OCI-LY7 (cell line): ENCODE measurements at regions not wholly inside any gene's neighbourhood (a gene's known extent, or its start where the extent isn't known, plus 50 kb on each side); places are given as distances from the start of the nearest gene placed in this dataset.

Source experiments
- BruUV-seq: library from RNA; stranded (reverse); fragments of 400-500 nt; replicated peaks from 2 replicates; lab custom pipeline; 2021; lab: Mats Ljungman, UMichigan
- CTCF ChIA-PET: fragments of 300-600 bp; sonication (Branson Sonifier 250); formaldehyde crosslinking; loops from one replicate; lab custom pipeline; 2022; ENCODE audit warnings: antibody characterized with exemption; ENCODE audit not compliant: unreplicated experiment; lab: Charles Lee
- POLR2A ChIA-PET: fragments of 300-600 bp; sonication (Branson Sonifier 250); formaldehyde crosslinking; loops from one replicate; lab custom pipeline; 2022; ENCODE audit warnings: antibody characterized with exemption; lab: Charles Lee
- DNase-seq: peaks from one replicate; pipeline ENCODE4 v3.0.0-alpha.2; 2015; ENCODE audit warnings: low spot score
- H2AFZ ChIP-seq: fragments of 200-600 bp; sonication (generic), shearing (Covaris generic); 2 replicates; pipeline ENCODE4 v1.6.1; 2014; ENCODE audit warnings: mild to moderate bottlenecking, antibody characterized with exemption, low read length, moderate library complexity
- H3K27ac ChIP-seq: fragments of 200-600 bp; sonication (generic); 2 replicates; pipeline ENCODE4 v1.5.1; 2014; ENCODE audit warnings: mixed run types, low read depth, mild to moderate bottlenecking, moderate library complexity, low read length, inconsistent platforms; ENCODE audit not compliant: poor library complexity, severe bottlenecking
- H3K36me3 ChIP-seq: fragments of 200-600 bp; sonication (generic); 2 replicates; pipeline ENCODE4 v1.6.1; 2014; ENCODE audit warnings: mild to moderate bottlenecking, antibody characterized with exemption, low read length, moderate library complexity, mixed read lengths; ENCODE audit not compliant: insufficient read depth
- H3K4me1 ChIP-seq: fragments of 200-600 bp; sonication (generic); 2 replicates; pipeline ENCODE4 v1.5.1; 2014; ENCODE audit warnings: mild to moderate bottlenecking, low read length; ENCODE audit not compliant: insufficient read depth, poor library complexity, severe bottlenecking
- H3K4me2 ChIP-seq: fragments of 200-600 bp; sonication (generic); 2 replicates; pipeline ENCODE4 v1.6.1; 2014; ENCODE audit warnings: mild to moderate bottlenecking, low read length
- H3K4me3 ChIP-seq: fragments of 200-600 bp; sonication (generic); 2 replicates; pipeline ENCODE4 v1.5.1; 2014; ENCODE audit warnings: mild to moderate bottlenecking, low read depth, low read length; ENCODE audit not compliant: poor library complexity, severe bottlenecking
- H3K79me2 ChIP-seq: fragments of 200-600 bp; sonication (generic); 2 replicates; pipeline ENCODE4 v1.6.1; 2016; ENCODE audit warnings: low read depth, mild to moderate bottlenecking, low read length, moderate library complexity, mixed read lengths; ENCODE audit not compliant: insufficient read depth
- H3K9me2 ChIP-seq: fragments of 200-600 bp; sonication (generic); 2 replicates; pipeline ENCODE4 v1.6.1; 2016; ENCODE audit warnings: mild to moderate bottlenecking, low read length, mixed read lengths; ENCODE audit not compliant: insufficient read depth
- H3K9me3 ChIP-seq: fragments of 200-600 bp; sonication (generic); 2 replicates; pipeline ENCODE4 v1.6.1; 2014; ENCODE audit warnings: mild to moderate bottlenecking, mixed run types, low read length, mixed read lengths
- H4K20me1 ChIP-seq: fragments of 200-600 bp; sonication (generic); 2 replicates; pipeline ENCODE4 v1.6.1; 2014; ENCODE audit warnings: mild to moderate bottlenecking, antibody characterized with exemption, low read length, moderate library complexity, mixed read lengths; ENCODE audit not compliant: insufficient read depth
- CTCF ChIP-seq: fragments of 200-600 bp; sonication (generic); conservative IDR thresholded peaks from 2 replicates; pipeline ENCODE4 v1.5.1; 2014; ENCODE audit warnings: mild to moderate bottlenecking, antibody characterized with exemption, low read length, moderate library complexity, mixed read lengths
- EZH2phosphoT487 ChIP-seq: fragments of 200-600 bp; sonication (generic); IDR thresholded peaks from 2 replicates; pipeline ENCODE4 v1.6.1; 2018; ENCODE audit warnings: low read depth, borderline replicate concordance, mild to moderate bottlenecking, mixed run types, antibody characterized with exemption, low read length, moderate library complexity, mixed read lengths
- intact Hi-C: fragments of 100-400 bp; cut with micrococcal nuclease; formaldehyde crosslinking; loops from one replicate; pipeline ENCODE4 v1.10.0; 2022; ENCODE audit not compliant: unreplicated experiment

- no TSS peak for BruUV-seq
- Histone ChIP-seq H3K9me3 (no peaks in the 10 kb centered on the region), H4K20me1 (no peaks in the 10 kb centered on the region), H2AFZ (no peak overlapping the region), H3K79me2 (no peaks in the 10 kb centered on the region), H3K9me2 (no peaks in the 10 kb centered on the region), H3K27ac (no peak overlapping the region), H3K4me3 (no peak overlapping the region), H3K4me1 (no peaks in the 10 kb centered on the region), H3K36me3 (no peaks in the 10 kb centered on the region), H3K4me2 (no peak overlapping the region)
- no peak for DNase-seq
- intact Hi-C loops: no loop called here
- POLR2A ChIA-PET: interaction anchor here (0.7 kb wide), 1 partner anchor 101 kb away, joined by 3 read pairs; no protein-coding TSS in a partner anchor
- no peak for TF ChIP-seq EZH2phosphoT487
- no peak for TF ChIP-seq CTCF
- CTCF ChIA-PET: no interaction called here
These were observed 1176.0 kb upstream of the AUTS2 start for GRCh38 chr7:68422281-68422680.

GRCh38 chr7:68423356-68423755, 1174.9 kb upstream of the AUTS2 start:
- BruUV-seq: no TSS peak
- Histone ChIP-seq H4K20me1 (no peaks in the 10 kb centered on the region), H2AFZ (no peak overlapping the region), H3K79me2 (no peaks in the 10 kb centered on the region), H3K4me1 (no peaks in the 10 kb centered on the region), H3K4me3 (no peak overlapping the region), H3K9me3 (no peaks in the 10 kb centered on the region), H3K4me2 (no peak overlapping the region), H3K36me3 (no peaks in the 10 kb centered on the region), H3K27ac (no peak overlapping the region), H3K9me2 (no peaks in the 10 kb centered on the region)
- CTCF ChIA-PET: no interaction called here
- POLR2A ChIA-PET: interaction anchor here (0.6 kb wide), 1 partner anchor 169 kb away, joined by 3 read pairs; no protein-coding TSS in a partner anchor
- intact Hi-C loops: no loop called here
- no peak for DNase-seq
- no peak for TF ChIP-seq EZH2phosphoT487
- no peak for TF ChIP-seq CTCF

GRCh38 chr7:68424658-68425297, 1173.5 kb upstream of the AUTS2 start:
- ChIA-PET CTCF (no interaction called here), POLR2A (no interaction called here)
- no peaks in the 10 kb centered on the region for H3K4me1 ChIP-seq
- no peaks in the 10 kb centered on the region for H3K36me3 ChIP-seq
- no peaks in the 10 kb centered on the region for H3K9me2 ChIP-seq
- no peak overlapping the region for H3K4me3 ChIP-seq
- TF ChIP-seq CTCF (no peak), EZH2phosphoT487 (no peak)
- no peak overlapping the region for H2AFZ ChIP-seq
- no peaks in the 10 kb centered on the region for H4K20me1 ChIP-seq
- H3K4me2 ChIP-seq: no peak overlapping the region
- no peak for DNase-seq
- no peaks in the 10 kb centered on the region for H3K9me3 ChIP-seq
- no TSS peak for BruUV-seq
- intact Hi-C loops: no loop called here
- no peak overlapping the region for H3K27ac ChIP-seq
- no peaks in the 10 kb centered on the region for H3K79me2 ChIP-seq
